HL-60 (cell line): ENCODE measurements at regions not wholly inside any gene's neighbourhood (a gene's known extent, or its start where the extent isn't known, plus 50 kb on each side); places are given as distances from the start of the nearest gene placed in this dataset.

Source experiments
- DNase-seq, 2 experiments: peaks; one replicate each; pipeline ENCODE4 v3.0.0-alpha.2; 2010 to 2020; ENCODE audit warnings: low read depth in 1 of 2, low spot score in 1 of 2
- H3K27ac ChIP-seq: fragments of 250-450 bp; sonication (Bioruptor Pico); replicated peaks from 2 replicates; pipeline ENCODE4 v1.5.1; 2020; ENCODE audit warnings: mild to moderate bottlenecking, moderate library complexity
- H3K27me3 ChIP-seq: fragments of 250-450 bp; sonication (Bioruptor Pico); 2 replicates; pipeline ENCODE4 v1.5.1; 2021; ENCODE audit warnings: mild to moderate bottlenecking, moderate library complexity; ENCODE audit not compliant: insufficient read depth, poor library complexity, severe bottlenecking
- H3K4me3 ChIP-seq: replicated peaks from 2 replicates; pipeline ENCODE4 v1.5.1; 2011; ENCODE audit warnings: mild to moderate bottlenecking, control low read depth, low read length; ENCODE audit not compliant: insufficient read depth
- CTCF ChIP-seq: IDR thresholded peaks from one replicate; pipeline ENCODE4 v1.5.1; 2011; ENCODE audit warnings: low read length, control low read depth, inconsistent platforms; ENCODE audit not compliant: insufficient read depth
- GABPA ChIP-seq: IDR thresholded peaks from 2 replicates; pipeline ENCODE4 v1.6.1; 2012; ENCODE audit warnings: low read depth
- POLR2AphosphoS5 ChIP-seq: IDR thresholded peaks from 2 replicates; pipeline ENCODE4 v1.6.1; 2012; ENCODE audit warnings: low read depth
- REST ChIP-seq: IDR thresholded peaks from 2 replicates; pipeline ENCODE4 v1.6.1; 2012; ENCODE audit warnings: low read depth; ENCODE audit not compliant: insufficient replicate concordance
- SPI1 ChIP-seq: IDR thresholded peaks from 2 replicates; pipeline ENCODE4 v1.6.1; 2012; ENCODE audit warnings: low read depth, mild to moderate bottlenecking, borderline replicate concordance

- H3K27me3 ChIP-seq = no peaks in the 10 kb centered on the region
Observed at GRCh38 chr11:95496901-95497300, 265.9 kb upstream of the SESN3 start.

GRCh38 chr11:95495706-95496105 is 264.7 kb upstream of the SESN3 start:
- Histone ChIP-seq H3K4me3 (no peak overlapping the region), H3K27ac (no peak overlapping the region), H3K27me3 (no peaks in the 10 kb centered on the region)
- TF ChIP-seq CTCF = no peak
- TF ChIP-seq POLR2AphosphoS5 = no peak
- TF ChIP-seq GABPA = no peak
- no peak for TF ChIP-seq SPI1
- TF ChIP-seq REST = no peak
- no peak for DNase-seq

More at GRCh38 chr11:95496901-95497300, 265.9 kb upstream of the SESN3 start:
- TF ChIP-seq CTCF = no peak
- DNase-seq = no peak
- Histone ChIP-seq H3K27ac (no peak overlapping the region), H3K4me3 (no peak overlapping the region)

- Histone ChIP-seq H3K27me3 (no peaks in the 10 kb centered on the region), H3K27ac (no peak overlapping the region), H3K4me3 (no peak overlapping the region)
- no peak for DNase-seq
- TF ChIP-seq GABPA (no peak), REST (no peak)
Observed at GRCh38 chr11:95494856-95495255, 263.9 kb upstream of the SESN3 start.

GRCh38 chr11:95494167-95494566 is 263.2 kb upstream of the SESN3 start:
- Histone ChIP-seq H3K27me3 (no peaks in the 10 kb centered on the region), H3K4me3 (no peak overlapping the region), H3K27ac (no peak overlapping the region)
- no peak for TF ChIP-seq SPI1
- no peak for TF ChIP-seq CTCF
- TF ChIP-seq GABPA = no peak
- no peak for TF ChIP-seq POLR2AphosphoS5
- no peak for TF ChIP-seq REST
- DNase-seq = no peak
